Naive thymus-derived CD8-positive, alpha-beta T cell (primary cell): ENCODE measurements at regions not wholly inside any gene's neighbourhood (a gene's known extent, or its start where the extent isn't known, plus 50 kb on each side); places are given as distances from the start of the nearest gene placed in this dataset.

ENCODE experiments used
- ATAC-seq, 2 donors: fragments of 150-1000 bp; cut with Tn5 transposase in 1 of 2; sonication (Bioruptor Pico), chemical (Tn5 transposase) in 1 of 2; 1 replicate in 1 of 2; 2 replicates in 1 of 2; pipeline ENCODE4 v1.10.0; 2021; ENCODE audit warnings: mild to moderate bottlenecking in 2 of 2, moderate library complexity in 2 of 2
- POLR2A ChIA-PET: fragments of 350-600 bp; sonication (Branson Sonifier 250); formaldehyde crosslinking; loops from one replicate; lab custom pipeline; 2021; ENCODE audit warnings: antibody characterized with exemption; lab: Charles Lee
- DNase-seq, 10 donors: peaks; one replicate each; pipeline versions ENCODE4 v3.0.0 to v3.0.0-alpha.2; 2020 to 2022
- H3K27ac Mint-ChIP-seq, 10 donors: one replicate each; pipeline ENCODE4 v1.8.0; 2020 to 2022; ENCODE audit warnings: mild to moderate bottlenecking in 10 of 10, mixed read lengths in 10 of 10, moderate library complexity in 4 of 10, inconsistent platforms in 1 of 10
- H3K27me3 Mint-ChIP-seq, 5 donors: one replicate each; pipeline ENCODE4 v1.8.0; 2021 to 2022; ENCODE audit warnings: mixed read lengths in 5 of 5
- H3K36me3 Mint-ChIP-seq, 3 donors: one replicate each; pipeline ENCODE4 v1.8.0; 2020 to 2022; ENCODE audit warnings: mixed read lengths in 3 of 3, mild to moderate bottlenecking in 2 of 3, inconsistent platforms in 1 of 3
- H3K4me1 Mint-ChIP-seq, 4 donors: one replicate each; pipeline ENCODE4 v1.8.0; 2021 to 2022; ENCODE audit warnings: mixed read lengths in 4 of 4
- H3K4me3 Mint-ChIP-seq, 10 donors: one replicate each; pipeline ENCODE4 v1.8.0; 2020 to 2022; ENCODE audit warnings: mild to moderate bottlenecking in 10 of 10, mixed read lengths in 10 of 10, moderate library complexity in 6 of 10, inconsistent platforms in 1 of 10
- H3K9me3 Mint-ChIP-seq, 9 donors: one replicate each; pipeline ENCODE4 v1.8.0; 2020 to 2022; ENCODE audit warnings: mixed read lengths in 9 of 9, mild to moderate bottlenecking in 3 of 9, inconsistent platforms in 1 of 9, moderate library complexity in 1 of 9

GRCh38 chr10:44196008-44196320 lies 188.9 kb downstream of the CXCL12 start:
- peaks cover 2 to 12% (median 4%) of the 10 kb centered on the region in 9 donors for H3K9me3 Mint-ChIP-seq

GRCh38 chr10:44195112-44196007 lies 189.5 kb downstream of the CXCL12 start:
- H3K9me3 Mint-ChIP-seq = peaks cover 2 to 17% (median 6%) of the 10 kb centered on the region in 9 donors
- peaks cover 0 to 17% (median 1%) of the 10 kb centered on the region in 5 donors for H3K27me3 Mint-ChIP-seq
- no peaks in the 10 kb centered on the region for H3K36me3 Mint-ChIP-seq
- H3K4me1 Mint-ChIP-seq = no peaks in the 10 kb centered on the region
- no peak overlapping the region for H3K27ac Mint-ChIP-seq
- DNase-seq = no peak
- POLR2A ChIA-PET = no interaction called here
- H3K4me3 Mint-ChIP-seq = no peak overlapping the region
- no peak for ATAC-seq

More at GRCh38 chr10:44196008-44196320, 188.9 kb downstream of the CXCL12 start:
- no peak overlapping the region for H3K4me3 Mint-ChIP-seq
- POLR2A ChIA-PET = no interaction called here
- no peaks in the 10 kb centered on the region for H3K36me3 Mint-ChIP-seq
- H3K4me1 Mint-ChIP-seq = no peaks in the 10 kb centered on the region
- ATAC-seq = no peak
- H3K27me3 Mint-ChIP-seq = peaks cover 0 to 17% (median 1%) of the 10 kb centered on the region in 5 donors
- DNase-seq = no peak
- no peak overlapping the region for H3K27ac Mint-ChIP-seq

- ATAC-seq (no peak), DNase-seq (no peak)
- Mint-ChIP-seq H3K4me1 (no peaks in the 10 kb centered on the region), H3K4me3 (no peak overlapping the region), H3K36me3 (no peaks in the 10 kb centered on the region), H3K9me3 (peaks cover 2 to 17% (median 6%) of the 10 kb centered on the region in 9 donors), H3K27me3 (peaks cover 0 to 17% (median 1%) of the 10 kb centered on the region in 5 donors), H3K27ac (no peak overlapping the region)
- POLR2A ChIA-PET = no interaction called here
Measured at GRCh38 chr10:44194435-44194834, 190.5 kb downstream of the CXCL12 start.

GRCh38 chr10:44193567-44194220 lies 191.2 kb downstream of the CXCL12 start:
- Mint-ChIP-seq H3K9me3 (peaks cover 2 to 23% (median 7%) of the 10 kb centered on the region in 9 donors), H3K4me1 (no peaks in the 10 kb centered on the region), H3K4me3 (no peak overlapping the region), H3K27me3 (peaks cover 0 to 17% (median 1%) of the 10 kb centered on the region in 5 donors), H3K36me3 (no peaks in the 10 kb centered on the region), H3K27ac (peak overlapping the region in 1 of 10 donors; percentile 40)
- POLR2A ChIA-PET = no interaction called here
- ATAC-seq = no peak
- DNase-seq = no peak

- ATAC-seq (no peak), DNase-seq (no peak)
- H3K4me1 Mint-ChIP-seq = no peaks in the 10 kb centered on the region
- H3K27ac Mint-ChIP-seq = no peak overlapping the region
- H3K27me3 Mint-ChIP-seq = peaks cover 0 to 17% (median 1%) of the 10 kb centered on the region in 5 donors
- no peak overlapping the region for H3K4me3 Mint-ChIP-seq
- peaks cover 2 to 25% (median 9%) of the 10 kb centered on the region in 9 donors for H3K9me3 Mint-ChIP-seq
- no peaks in the 10 kb centered on the region for H3K36me3 Mint-ChIP-seq
- POLR2A ChIA-PET = no interaction called here
Measured at GRCh38 chr10:44193166-44193565, 191.7 kb downstream of the CXCL12 start.

- DNase-seq = no peak
- ATAC-seq = no peak
- Mint-ChIP-seq H3K27ac (no peak overlapping the region), H3K9me3 (peaks cover 2 to 25% (median 9%) of the 10 kb centered on the region in 9 donors), H3K4me1 (no peaks in the 10 kb centered on the region), H3K4me3 (no peak overlapping the region), H3K27me3 (peaks cover 0 to 17% (median 3%) of the 10 kb centered on the region in 5 donors), H3K36me3 (no peaks in the 10 kb centered on the region)
- POLR2A ChIA-PET = no interaction called here
Measured at GRCh38 chr10:44192435-44192834, 192.5 kb downstream of the CXCL12 start.

- POLR2A ChIA-PET = no interaction called here
- no peaks in the 10 kb centered on the region for H3K36me3 Mint-ChIP-seq
- ATAC-seq = no peak
Measured at GRCh38 chr10:44190541-44190940, 194.4 kb downstream of the CXCL12 start.

GRCh38 chr10:44186821-44187220 lies 198.1 kb downstream of the CXCL12 start:
- peaks cover 2 to 32% (median 7%) of the 10 kb centered on the region in 5 donors for H3K27me3 Mint-ChIP-seq
- no peak overlapping the region for H3K4me3 Mint-ChIP-seq
- no peak overlapping the region for H3K27ac Mint-ChIP-seq
- peaks cover 0 to 2% (median 0%) of the 10 kb centered on the region in 4 donors for H3K4me1 Mint-ChIP-seq
- no peak for DNase-seq
- H3K36me3 Mint-ChIP-seq = no peaks in the 10 kb centered on the region
- ATAC-seq = no peak
- POLR2A ChIA-PET = no interaction called here
- peaks cover 2 to 25% (median 10%) of the 10 kb centered on the region in 9 donors for H3K9me3 Mint-ChIP-seq

More at GRCh38 chr10:44190541-44190940, 194.4 kb downstream of the CXCL12 start:
- Mint-ChIP-seq H3K27me3 (peaks cover 0 to 16% (median 7%) of the 10 kb centered on the region in 5 donors), H3K4me1 (no peaks in the 10 kb centered on the region), H3K27ac (no peak overlapping the region), H3K4me3 (no peak overlapping the region), H3K9me3 (peaks cover 2 to 25% (median 10%) of the 10 kb centered on the region in 9 donors)
- no peak for DNase-seq

GRCh38 chr10:44186150-44186549 lies 198.7 kb downstream of the CXCL12 start:
- no peak for DNase-seq
- Mint-ChIP-seq H3K4me1 (peaks cover 0 to 2% (median 0%) of the 10 kb centered on the region in 4 donors), H3K27ac (no peak overlapping the region), H3K27me3 (peaks cover 2 to 32% (median 7%) of the 10 kb centered on the region in 5 donors), H3K9me3 (peaks cover 2 to 24% (median 8%) of the 10 kb centered on the region in 9 donors), H3K4me3 (no peak overlapping the region), H3K36me3 (no peaks in the 10 kb centered on the region)
- ATAC-seq = no peak
- POLR2A ChIA-PET = no interaction called here

GRCh38 chr10:44185315-44185666 lies 199.6 kb downstream of the CXCL12 start:
- Mint-ChIP-seq H3K4me1 (peaks cover 0 to 2% (median 0%) of the 10 kb centered on the region in 4 donors), H3K36me3 (no peaks in the 10 kb centered on the region), H3K27me3 (peaks cover 2 to 32% (median 7%) of the 10 kb centered on the region in 5 donors), H3K4me3 (no peak overlapping the region), H3K9me3 (peaks cover 0 to 16% (median 3%) of the 10 kb centered on the region in 9 donors), H3K27ac (no peak overlapping the region)
- ATAC-seq = no peak
- no peak for DNase-seq
- POLR2A ChIA-PET = no interaction called here

GRCh38 chr10:44184633-44185314 lies 200.1 kb downstream of the CXCL12 start:
- POLR2A ChIA-PET = no interaction called here
- H3K27ac Mint-ChIP-seq = no peak overlapping the region
- DNase-seq (no peak), ATAC-seq (no peak)
- no peaks in the 10 kb centered on the region for H3K36me3 Mint-ChIP-seq
- H3K4me1 Mint-ChIP-seq = peaks cover 0 to 2% (median 0%) of the 10 kb centered on the region in 4 donors
- peaks cover 2 to 32% (median 7%) of the 10 kb centered on the region in 5 donors for H3K27me3 Mint-ChIP-seq
- peaks cover 0 to 12% (median 3%) of the 10 kb centered on the region in 9 donors for H3K9me3 Mint-ChIP-seq
- H3K4me3 Mint-ChIP-seq = no peak overlapping the region

GRCh38 chr10:44183667-44184632 lies 200.9 kb downstream of the CXCL12 start:
- Mint-ChIP-seq H3K27ac (no peak overlapping the region), H3K36me3 (no peaks in the 10 kb centered on the region), H3K4me3 (no peak overlapping the region), H3K9me3 (peaks cover 0 to 8% (median 3%) of the 10 kb centered on the region in 9 donors), H3K27me3 (peaks cover 2 to 32% (median 7%) of the 10 kb centered on the region in 5 donors), H3K4me1 (peaks cover 0 to 2% (median 0%) of the 10 kb centered on the region in 4 donors)
- DNase-seq = no peak
- no peak for ATAC-seq
- POLR2A ChIA-PET = no interaction called here
